Stimulated activated CD4-positive, alpha-beta T cell treated with anti-CD3 and anti-CD28 coated beads, Interleukin-12 subunit alpha, Interleukin-12 subunit beta, amount 100 ng/mL, for 48 hours (primary cell): ENCODE measurements at regions not wholly inside any gene's neighbourhood (a gene's known extent, or its start where the extent isn't known, plus 50 kb on each side); places are given as distances from the start of the nearest gene placed in this dataset.

Experiments
- DNase-seq, 3 donors: peaks; one replicate each; pipeline ENCODE4 v3.0.0-alpha.2; 2020; ENCODE audit warnings: low read depth in 2 of 3, low spot score in 1 of 3

DNA sequence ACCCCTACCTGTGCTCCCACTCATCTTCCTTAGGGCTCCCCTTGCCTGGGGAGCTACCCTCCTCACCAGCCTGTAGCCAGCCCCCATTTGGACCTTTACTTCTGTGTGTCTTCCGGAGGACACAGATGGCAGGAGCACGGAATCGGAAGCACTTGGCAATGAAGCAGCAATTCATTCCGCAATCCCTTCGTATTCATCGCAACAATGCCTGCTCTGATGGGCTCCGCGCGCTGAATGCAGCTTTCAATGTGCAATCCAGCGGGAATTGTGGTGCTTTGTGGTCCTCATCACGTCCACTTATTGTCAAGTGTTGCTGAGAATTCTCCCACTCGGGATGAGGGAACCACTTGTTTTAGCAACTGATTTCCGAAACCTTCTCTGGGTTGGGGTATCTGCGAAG lies 336.0 kb downstream of the DHX35 start:
- no peak for DNase-seq

DNA sequence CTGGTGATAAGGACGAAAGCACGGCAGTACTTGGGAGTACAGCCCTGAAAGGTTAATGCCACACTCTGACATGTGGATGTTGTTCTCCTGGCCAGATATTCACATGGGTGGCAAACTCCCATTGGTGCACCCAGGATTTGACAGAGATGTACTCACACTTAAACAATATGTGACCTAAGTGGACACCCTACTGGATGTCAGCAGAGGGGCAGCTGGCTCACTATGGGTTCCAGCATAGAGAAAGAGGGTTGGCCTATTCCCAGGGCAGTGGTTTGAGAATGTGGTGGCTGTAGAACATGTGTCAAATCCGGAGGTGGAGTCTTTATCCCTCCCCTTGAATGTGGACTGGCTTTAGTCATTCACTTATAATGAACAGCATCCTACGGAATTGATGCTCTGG lies 333.2 kb downstream of the DHX35 start:
- DNase-seq, result no peak

DNA sequence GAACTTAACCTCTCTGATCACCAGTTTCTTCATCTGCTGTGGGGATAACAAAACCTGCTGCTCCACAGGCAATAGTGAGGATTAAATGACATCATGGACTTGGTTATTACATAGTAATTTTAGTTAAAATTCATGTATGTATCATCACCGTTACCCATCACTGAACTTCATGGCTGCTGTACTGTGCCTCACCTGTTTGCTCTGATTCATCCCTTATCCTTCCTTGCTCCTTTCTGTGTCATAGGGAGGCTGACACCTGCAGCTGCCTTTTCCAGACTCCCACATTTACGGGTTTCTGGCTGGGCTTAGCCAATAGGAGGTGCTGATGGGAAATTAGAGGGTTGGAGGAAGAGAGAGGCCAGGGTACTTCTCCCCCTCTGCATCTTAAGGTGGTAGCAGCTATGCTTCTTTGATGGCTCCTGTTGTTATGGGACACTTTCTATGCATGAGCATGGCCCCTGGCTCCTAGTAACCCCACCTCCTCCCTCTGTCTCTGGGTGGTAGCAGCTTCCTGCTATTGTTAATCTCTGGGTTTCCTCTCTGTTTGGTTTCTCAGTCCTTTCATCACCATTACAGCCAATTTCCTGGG lies 332.1 kb downstream of the DHX35 start:
- DNase-seq, result no peak

DNA sequence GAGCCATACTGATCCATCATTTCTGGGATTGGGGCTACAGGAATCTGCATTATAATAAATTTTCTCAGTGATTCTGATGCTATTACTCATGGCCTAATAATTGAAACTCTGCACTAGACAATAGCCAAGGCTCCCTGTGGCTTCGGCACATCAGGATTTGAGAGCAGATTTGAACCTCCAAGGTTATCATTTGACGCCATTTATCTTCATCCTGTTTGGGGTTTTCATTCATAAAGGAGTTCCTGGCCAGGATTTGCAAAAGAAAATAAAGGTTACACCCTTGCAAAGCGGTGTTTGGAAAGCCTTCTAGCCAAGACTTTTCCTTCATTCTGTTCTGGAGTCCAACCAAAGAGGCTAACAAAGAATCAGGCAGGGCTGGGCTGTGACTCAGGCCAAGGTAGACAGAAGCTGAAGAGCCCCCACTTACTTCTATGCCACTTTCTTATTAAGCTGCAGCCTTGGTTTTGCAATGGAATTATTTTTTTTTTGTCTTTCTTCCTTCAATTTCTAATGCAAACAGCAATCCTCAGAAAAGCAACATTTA lies 330.1 kb downstream of the DHX35 start:
- DNase-seq, result no peak

DNA sequence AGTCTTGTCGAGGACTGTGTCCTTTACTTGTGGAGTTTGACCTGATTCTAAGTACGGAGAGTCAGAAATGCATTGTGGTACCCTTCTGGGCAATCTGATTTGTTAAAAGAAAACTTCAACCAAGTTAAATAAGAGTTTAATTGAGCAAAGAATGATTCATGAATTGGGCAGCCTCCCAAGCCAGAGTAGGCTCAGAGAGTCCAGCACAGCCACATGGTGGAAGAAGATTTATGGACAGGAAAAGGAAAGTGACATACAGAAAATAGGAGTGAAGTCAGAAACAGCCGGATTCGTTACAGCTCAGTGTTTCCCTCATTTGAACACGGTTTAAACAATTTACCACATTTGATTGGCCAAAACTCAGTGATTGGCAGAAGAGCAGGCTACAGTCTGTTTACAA lies 329.2 kb downstream of the DHX35 start:
- DNase-seq, result no peak

DNA sequence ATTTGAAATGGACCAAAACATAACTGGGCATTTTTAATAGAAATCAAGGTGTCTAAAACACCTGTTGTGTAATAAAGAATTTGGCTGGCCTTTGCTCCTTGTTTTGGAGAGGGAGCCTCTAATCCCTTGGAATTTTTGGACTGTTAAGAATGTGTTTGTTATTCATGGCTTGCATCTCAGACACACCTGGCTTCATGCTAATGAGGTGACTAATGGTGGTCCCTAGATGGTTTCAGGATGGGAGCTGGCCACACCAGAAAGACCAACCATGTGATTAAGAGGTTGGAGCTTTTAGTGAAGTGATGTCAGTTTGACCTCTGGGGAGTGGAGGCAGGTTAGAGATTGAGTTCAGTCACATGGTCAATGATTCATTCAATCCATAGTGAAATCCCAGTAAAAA lies 328.4 kb downstream of the DHX35 start:
- DNase-seq, result no peak

DNA sequence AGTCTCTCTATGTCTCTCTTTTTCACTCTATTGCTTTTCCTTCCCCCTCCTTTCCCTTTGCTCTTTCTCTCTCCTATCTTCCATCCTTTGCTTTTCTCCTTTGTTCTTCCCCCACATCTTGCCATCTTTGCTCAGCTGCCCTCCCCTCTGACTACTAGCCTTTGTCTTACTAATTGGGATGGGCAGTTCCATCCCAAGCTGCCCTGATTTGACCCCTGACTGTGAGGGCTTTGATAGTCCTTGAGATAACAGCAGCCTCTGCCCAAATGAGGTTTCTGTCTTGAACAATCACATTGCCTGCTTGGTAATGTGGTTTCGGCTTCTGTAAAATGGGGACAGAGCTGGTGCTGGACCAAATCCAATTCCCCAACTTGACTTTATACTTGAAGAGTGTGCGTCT lies 327.7 kb downstream of the DHX35 start:
- no peak for DNase-seq

DNA sequence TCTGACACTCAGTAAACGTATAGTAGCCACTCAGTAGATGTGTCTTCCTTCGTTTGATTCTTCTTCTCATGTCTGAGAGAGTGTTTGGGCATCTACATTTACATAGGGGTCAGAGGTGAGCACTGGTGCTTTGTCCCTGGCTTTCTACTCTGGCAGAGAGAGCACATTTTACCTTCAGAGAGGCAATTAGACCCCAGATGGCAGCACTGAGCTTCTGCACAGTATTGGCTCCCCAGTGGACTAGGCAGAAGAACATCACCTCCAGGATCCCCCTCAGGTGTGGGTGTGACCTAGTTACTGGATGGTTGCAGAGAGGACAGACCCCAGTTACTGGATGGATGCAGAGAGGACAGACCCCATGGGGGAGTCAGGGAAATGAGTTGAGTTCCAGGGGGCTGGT lies 327.2 kb downstream of the DHX35 start:
- no peak for DNase-seq

DNA sequence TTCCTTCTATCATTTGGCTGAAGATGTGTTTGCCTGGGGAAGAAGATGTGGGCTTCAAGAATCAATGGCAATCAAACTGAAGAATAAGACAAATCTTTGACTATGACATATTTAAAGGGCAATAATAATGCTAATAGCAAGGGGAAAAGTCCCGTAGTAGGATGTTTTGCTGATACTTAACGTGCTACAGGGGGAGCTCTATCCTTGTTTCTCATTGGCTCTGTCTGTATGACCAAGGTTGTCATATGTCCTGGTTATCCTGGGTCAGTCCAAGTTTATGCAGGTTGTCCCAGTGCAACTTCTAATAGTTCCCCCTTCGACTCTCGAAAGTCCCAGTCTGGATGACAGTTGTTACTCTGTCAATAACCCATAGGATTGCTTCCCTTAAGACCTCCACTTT lies 321.3 kb downstream of the DHX35 start:
- DNase-seq, result no peak

DNA sequence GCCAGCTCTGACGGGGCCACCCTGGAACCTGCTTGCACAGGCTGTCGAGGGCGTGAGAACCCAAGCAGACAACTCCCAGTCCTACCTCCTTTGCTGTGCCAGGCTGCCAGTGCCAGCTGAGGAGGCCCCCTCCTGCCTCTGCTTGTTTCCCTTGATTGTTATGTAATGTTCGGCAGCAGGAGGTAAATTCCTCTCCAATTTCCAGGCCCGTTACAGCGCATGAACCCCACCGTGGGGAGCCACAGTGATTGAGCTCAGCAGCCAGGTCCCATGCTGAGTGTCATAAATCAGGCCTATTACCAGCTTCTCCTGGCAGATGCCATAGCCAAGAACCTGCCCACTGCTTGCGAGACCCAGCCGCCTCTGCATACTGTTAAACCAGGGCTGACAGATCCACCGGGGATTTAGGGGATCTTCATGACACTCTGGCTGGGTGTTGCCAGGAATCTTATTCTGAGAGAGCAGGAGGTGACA lies 320.5 kb downstream of the DHX35 start:
- DNase-seq, result no peak

DNA sequence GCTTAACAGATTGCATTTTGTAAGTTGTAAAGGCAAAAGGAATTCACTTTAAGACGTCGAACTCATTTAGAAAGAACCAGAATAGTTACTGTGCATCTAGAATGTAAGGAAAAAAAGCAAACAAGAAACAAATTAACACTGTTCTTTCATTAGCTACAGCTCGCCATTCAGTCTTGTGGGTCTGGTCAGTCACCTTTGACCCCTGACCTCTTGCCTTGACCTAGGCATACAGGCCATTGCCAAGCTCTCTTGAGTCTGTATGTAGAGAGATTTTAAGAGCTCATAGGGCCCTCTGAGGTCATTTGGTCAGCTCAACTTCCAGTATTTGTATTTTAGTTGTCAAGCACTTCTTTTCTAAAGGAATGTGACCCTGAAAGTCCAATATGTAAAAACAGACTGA lies 318.7 kb downstream of the DHX35 start:
- DNase-seq, result no peak

DNA sequence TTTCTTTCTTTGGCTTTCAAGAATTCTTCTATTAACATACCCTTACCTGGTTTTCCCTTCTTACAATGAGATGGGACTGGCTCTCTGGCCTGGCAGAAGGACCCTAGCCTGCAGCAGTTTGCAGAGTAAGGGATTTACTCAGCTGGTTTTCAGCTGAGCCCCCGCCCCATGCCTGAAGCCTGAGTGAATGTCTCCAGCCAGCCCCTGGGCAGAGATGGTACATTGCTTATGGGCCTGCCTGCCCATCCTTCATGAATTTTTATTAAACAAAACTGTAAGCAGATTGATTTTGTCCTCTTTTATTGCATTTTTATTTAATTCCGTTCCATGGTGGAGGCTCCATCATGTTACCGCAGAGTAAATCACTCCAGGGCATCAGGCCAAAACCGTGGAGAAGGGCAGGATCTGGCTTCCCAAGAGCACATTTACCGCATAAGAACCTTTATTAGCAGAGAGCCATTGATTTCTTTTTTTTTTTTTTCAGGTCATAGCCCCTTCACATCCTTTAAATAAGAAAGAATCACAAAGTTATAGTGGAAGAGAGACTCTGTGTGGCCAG lies 316.2 kb downstream of the DHX35 start:
- DNase-seq, result no peak

DNA sequence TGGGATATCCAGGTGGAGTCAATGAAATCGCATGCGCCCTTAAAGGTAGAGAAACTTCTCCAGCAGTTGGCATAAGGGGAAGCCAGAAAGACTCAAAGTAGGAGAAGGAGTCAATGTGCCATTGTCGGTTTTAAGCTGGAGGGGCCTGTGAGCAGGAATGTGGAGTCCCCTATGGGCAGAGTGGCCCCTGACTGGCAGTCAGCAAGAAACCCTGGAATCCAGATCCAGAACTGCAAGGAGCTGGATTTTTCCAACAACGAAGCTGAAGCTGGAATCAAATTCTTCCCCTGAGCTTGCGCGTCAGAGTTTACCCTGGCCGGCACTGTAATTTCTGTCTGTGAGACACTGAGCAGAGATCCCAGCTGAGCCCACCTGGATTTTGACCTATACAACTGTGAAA lies 315.0 kb downstream of the DHX35 start:
- no peak for DNase-seq

DNA sequence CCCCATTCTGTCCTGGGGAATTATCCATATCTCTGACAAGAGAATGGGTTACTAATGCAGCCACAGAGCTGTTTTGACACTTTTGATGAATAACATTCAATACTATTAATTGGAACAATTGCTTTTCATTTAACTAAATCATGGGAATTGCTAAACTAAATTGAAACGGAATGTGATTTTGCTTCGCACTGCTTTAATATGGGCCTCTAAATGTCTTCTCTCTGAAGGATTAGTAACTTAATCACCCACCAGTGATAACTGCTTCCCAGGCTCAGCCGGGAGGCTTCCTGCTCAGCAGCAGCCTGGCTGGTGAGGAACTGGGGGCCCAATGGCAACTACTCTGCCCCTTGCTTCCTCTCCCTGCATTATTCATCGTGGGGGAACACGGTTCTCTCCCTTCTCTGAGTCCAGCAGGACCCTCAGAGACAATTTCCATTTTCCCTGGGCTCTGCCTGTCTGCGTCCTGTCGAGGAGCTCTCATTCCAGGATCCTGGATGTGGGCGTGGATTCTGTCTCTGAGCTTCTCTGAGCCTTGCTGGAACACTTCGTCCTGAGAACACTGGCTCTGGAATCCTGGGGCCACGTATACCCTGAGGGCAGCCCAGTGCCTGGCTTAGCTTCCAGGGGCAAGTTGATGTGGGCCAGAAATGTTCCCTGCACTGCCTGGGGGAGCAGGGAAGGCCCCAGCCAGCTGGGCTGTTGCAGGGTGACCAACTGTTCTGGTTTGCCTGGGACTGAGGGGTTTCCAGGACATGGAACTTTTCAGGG lies 308.9 kb downstream of the DHX35 start:
- DNase-seq, result no peak

DNA sequence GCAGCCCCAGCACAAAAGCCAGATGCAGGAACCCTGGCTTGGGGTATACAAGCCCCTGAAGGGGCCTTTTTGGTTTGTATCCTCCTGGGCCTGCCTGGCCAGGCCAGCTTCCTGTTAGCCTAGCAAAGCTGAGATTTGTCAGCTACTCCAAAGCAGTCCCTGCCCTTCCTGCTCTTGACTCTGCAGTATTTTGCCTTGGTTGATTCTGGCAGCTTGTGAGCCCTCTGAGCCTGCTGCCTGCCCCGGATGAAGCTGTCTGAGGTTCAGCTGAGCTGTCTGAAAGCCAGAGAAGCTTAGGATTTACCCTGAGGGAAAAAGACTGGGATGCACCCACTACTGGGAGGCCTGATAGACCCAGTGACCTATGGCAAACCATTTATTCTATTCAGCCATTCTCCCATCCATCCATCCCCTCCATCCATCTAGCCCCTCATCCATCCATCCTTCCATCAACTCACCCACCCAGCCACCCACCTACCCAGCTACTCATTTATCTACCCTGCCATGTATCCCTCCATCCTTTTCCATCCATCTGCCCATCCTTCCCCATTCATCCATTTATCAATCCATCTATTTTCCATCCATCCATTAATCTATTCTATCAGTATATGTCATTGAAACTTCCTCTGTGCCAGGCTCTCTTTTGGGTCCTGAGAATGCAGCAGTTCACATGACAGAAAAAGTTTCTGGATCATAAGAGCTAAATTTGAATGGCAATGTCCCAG lies 307.5 kb downstream of the DHX35 start:
- DNase-seq, result no peak

DNA sequence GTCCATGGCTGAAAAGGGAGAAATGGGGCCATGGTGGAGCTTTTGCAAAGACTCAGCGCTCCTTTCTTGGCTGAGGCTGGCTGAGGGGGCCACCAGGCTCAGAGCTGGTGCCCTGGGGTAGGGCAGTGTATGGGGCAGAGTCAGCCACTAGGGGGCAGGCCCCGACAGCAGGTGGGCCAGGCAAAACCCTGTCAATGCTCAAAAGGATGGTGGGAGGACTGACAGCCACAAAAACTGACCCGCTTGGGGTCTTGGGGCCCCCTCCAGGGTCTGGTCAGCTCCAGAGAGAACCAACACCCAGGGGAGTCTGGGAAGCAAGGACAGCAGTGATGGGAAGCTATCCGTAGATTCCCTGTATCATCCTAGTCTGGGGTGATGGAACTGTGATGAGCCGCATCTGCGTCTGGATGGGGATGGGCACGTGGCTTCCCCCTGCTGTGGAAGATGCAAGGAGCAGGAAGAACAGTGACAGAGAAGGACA lies 306.9 kb downstream of the DHX35 start:
- peak in 2 of 3 donors; percentile 10 to 32 for DNase-seq

DNA sequence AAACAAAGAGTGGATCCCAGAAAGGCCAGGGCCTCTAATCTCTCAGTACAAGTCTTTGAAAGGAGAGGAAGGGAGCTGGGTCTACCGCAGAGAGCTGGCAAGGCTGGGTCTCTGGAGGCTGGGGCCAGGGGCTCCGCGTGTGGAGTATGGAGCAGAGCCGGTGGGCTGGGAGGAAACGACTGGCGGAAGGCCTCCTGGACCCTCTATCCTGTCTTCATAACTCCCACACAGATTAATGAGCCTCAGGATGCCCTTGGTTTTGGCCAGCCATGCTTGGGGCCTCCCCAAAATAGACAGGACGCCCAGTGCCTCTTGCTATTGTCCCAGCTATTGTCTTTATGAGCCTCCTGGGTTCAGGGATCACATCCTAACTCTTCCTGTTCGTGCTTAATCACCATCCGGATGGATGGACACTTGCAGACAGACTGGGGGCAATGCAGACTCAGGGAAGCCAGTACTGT lies 306.4 kb downstream of the DHX35 start:
- DNase-seq, result no peak

DNA sequence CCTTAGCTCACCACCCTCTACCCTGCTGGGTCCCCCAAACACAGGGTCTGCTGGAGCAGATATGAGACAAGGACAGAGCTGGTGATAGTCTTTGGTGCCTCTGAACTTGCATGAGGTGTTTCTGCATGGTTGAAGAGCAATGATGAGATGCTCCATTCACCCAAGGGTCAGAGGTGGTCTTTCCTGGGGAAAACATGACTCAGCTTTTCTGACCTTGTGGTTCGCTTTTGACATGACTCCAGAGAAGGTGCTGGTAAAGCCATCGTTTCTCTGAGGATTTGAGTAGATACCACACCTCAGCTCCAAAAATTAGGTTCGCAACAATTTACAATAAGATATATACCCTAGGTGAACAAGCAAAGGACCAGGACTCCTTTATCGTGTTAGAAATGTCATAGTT lies 304.8 kb downstream of the DHX35 start:
- no peak for DNase-seq

DNA sequence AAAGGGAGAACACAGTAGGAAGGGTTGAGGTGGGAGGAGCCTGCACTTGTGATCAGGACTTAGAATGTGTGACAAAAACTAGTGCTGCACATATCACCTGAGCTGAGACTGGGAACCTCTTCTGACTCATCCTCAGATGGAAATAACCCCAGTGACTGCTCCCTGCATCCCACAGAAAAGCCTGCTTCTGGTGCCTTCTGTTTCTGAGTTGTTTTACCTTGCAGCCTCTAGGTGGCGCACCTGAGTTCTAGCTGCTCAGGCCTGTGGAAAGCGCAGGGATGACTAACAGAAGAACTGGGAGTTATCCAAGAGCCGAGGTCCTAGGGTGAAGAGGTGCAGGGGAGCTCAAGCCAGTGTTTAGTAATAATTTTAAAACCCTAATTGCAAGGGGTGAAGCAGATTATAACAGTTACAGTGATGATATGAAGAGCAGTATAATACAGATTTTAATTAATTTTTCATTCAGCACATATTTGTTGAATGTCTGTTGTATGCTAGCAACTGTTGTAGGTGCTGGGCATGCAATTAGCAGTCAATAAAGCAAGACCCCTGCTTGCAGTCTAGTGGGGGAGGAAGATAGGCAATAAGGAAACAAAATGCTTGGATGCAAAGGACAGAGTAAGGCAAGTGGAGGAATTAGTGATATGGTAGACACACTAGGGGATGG lies 302.5 kb downstream of the DHX35 start:
- DNase-seq, result peak; percentile 16 to 43 (median 33)

DNA sequence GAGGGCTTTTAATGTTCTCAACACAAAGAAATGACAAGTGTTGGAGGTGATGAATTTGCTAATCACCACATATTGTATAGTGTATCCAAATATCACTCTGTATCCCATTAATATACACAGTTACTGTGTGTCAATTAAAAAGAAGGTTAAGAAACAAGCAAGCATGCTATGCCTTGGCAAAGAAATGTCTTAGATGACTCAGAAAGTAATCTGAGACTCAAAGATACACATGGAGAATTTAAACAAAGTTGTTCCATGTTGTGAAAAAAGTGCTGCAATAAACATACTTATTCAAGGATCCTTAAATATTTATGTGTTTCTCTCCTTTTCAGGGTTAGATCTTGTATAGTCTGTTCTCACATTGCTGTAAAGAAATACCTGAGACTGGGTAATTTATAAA lies 300.9 kb downstream of the DHX35 start:
- no peak for DNase-seq

DNA sequence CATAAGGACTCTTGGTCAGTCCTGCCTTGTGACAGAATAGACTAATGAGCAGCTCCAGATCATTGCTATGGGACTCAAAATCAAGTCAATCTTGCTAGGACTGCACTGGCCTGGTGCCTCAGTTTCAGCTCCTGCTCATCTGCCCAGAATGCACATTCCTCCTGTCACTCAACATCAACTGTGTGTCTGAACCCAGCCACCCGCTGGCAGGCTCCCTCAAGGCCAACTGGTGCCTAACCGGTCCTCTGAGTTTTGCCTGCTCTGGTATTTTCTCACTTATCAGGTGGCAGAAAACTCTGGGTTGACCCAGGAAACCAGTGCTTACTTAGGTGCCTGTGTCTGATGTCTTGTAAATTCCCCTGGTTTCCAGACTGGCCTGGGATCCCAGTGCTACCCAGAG lies 297.7 kb downstream of the DHX35 start:
- DNase-seq, result no peak
